Activated T-helper 1 cell treated with anti-CD3 and anti-CD28 coated beads, Interleukin-2, amount 50 U/mL, for 16 hours (primary cell): ENCODE measurements at regions not wholly inside any gene's neighbourhood (a gene's known extent, or its start where the extent isn't known, plus 50 kb on each side); places are given as distances from the start of the nearest gene placed in this dataset.

Source experiments
- DNase-seq, 2 donors: peaks; one replicate each; pipeline ENCODE4 v3.0.0-alpha.2; 2020; ENCODE audit warnings: low read depth in 1 of 2, low spot score in 1 of 2

DNA sequence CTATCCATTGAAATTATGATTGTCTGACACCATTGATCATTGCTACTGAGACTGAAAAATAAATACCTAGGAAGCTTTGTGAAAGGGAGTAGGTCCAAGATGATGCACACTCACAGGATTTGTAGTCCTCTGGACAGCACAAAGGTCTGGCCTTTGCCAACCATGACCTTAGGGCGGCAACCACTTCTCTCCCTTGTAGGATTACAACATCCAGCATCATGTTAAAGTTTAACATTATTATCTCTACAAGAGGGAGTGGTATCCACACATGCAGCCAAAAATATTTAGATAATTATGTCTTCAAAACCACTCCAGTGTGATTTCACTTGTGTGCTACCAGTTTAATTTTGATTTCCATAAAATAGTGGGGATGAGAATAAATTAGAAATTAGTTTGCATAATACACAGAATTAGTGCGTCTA is 51.1 kb upstream of the NHSL1 start:
- DNase-seq = no peak

DNA sequence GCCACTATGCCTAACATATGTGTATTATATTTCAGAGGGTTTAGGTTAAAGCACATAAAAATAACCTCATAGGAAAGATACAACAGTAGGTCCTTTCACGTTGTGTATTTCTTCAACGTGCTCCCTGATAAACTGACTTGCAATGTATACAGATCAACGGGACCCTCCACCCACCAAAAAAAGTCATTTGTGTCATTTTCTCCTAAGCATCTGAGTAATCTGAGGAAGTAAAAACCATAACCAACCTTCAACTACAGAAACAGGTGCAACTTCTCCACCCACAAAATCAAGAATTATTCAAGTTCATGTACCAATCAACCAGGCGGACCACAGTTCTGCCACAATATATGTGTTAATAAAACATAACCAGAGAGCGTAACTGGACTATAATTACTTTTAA is 54.9 kb upstream of the NHSL1 start:
- no peak for DNase-seq

DNA sequence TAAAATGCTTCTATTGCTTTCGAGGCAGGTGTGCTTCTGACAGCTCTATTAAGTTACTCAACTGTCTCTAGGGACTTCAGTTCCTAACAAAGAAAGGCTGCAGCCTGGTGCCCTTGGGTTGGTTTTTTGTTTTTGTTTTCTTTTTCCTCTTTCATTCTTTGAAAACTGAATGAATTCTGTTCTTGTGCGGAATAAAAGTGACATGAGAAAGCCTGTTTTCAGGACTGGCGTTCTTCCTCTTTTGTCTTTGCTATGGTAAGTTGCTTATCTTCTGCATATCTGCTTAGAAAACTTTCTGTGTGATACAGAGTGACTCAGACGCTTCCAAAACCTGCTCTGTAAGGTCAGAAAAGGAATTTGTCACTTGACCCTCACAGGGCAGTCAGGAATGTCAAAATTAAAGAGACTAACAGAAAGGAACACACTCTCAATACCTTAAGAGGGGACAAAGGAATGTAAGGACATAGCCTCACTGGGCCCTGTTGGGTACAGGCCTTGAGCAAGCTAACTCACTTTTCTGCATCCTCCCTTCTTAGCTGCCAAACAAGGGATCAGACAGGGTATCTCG is 56.2 kb upstream of the NHSL1 start:
- DNase-seq = no peak

DNA sequence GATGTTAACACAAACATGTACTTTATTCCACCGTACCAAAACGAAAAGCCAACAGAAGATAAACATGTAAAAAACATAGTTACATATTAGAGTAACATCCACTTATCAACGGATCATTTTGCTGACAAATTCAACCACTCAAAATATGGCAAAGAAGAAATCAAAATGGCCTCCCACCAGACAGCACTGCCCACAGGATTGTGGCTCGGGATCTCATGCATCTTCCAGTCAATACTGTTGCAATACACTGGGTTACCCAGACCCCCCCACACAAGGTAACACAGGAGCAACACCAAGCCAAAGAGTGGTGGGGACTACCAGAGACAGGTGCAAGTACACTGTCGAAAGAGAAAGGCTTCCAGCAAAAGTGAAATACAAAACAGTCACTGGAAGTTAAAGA is 57.9 kb upstream of the NHSL1 start:
- DNase-seq = no peak

DNA sequence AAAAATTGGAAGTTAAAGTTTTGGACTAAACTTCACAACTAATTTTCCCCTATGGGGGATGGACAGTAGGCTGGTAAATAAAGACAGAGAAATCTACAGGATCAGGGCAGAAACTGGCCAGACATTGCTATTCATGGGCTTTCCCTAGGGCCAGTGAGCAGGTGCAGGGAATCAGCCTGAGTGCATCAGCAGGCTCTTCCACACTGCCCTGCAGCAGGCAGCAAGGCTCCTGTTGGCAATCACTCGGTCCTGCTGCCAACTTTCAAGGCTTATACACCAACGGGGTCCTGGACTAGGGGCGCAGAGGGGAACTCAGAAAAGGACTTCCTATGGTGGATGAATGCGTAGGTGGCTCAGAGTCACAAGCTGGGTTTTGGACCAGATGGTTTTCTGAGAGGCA is 59.8 kb upstream of the NHSL1 start:
- DNase-seq = no peak

DNA sequence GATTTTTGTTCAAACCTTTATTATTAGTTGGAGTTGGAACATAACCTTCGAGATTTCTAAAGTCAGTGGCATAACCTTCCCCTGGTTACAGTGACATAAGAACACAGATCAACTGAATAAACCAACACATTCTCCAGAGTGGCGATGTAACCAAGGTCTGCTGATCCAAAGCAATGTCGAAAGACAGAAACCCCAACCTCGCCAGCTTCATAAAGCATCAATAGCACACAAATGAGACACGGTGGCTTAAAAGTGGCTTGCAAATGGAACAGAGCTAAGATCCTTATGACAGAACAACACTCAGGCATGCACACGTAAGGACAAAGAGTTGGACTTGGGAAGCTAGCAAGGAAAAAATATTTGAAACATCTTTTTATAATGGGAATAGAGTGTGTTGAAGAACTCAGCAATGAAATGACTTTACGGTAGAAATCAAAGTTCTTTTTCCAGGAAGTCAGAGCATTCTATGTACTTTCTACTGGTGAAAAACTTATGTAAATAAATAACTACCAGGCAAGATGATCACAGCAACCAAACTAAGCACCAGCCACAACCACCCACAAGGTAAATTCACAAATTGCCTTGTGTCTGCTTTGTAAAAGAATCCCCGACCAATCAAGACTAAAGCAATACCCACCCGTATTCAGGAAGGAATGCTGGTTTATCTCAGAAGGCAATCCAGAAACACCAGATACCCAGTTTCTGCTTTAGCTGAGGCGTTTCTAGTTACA is 61.0 kb upstream of the NHSL1 start:
- no peak for DNase-seq

DNA sequence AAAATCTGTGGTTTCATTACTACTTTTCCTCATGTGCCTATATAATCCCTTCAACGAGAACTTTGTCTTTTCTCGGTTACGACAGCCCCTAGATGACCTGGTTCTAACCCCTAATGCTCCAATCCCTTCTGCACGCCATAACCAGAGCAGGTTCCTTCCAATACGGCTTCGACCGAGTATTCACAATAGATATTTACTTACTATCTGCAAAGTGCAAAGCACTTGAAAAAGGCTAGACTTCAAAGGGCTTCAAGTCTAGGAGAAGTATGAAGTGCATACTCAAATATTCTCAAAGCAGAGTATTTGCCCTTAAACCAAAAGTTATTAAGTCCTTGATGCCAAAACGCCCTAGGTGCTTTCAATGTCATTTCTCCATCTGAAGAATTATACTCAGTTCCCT is 63.4 kb upstream of the NHSL1 start:
- no peak for DNase-seq

DNA sequence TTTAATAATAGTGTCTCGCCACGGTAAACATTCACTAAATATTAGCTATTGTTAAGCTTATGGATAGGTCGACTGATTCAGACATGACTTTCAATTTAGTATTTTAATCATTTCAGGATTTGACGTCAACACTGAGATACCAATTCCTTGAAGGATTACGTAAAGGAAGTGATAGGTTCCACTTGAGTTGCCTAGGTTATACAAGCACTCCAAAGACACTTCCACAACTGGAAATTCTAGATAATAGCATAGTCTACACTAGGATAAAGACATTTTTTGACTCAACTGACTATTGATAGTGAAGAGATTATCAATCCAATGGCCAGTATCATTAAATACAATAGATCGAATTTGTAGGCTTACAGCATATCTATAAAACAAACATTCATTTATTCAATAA is 63.9 kb upstream of the NHSL1 start:
- no peak for DNase-seq

DNA sequence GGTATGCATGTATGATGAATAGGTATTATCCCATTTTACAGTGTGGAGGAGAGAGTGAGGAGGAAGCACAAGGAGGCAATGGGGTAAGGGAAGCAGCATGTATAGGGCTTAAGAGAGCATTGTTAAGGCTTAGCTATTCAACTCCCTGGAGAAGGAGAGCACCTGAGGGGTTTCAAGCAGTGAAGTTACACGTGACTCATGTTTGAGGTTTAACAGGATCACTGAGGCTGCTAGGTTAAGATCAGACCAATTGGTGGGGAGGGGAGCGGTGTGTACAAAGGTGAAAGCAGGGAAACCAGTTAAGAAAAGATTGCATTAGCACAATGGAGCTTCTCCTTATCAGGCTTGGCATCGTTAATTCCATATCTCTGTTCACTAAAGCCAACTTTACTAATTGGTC is 64.4 kb upstream of the NHSL1 start:
- no peak for DNase-seq

DNA sequence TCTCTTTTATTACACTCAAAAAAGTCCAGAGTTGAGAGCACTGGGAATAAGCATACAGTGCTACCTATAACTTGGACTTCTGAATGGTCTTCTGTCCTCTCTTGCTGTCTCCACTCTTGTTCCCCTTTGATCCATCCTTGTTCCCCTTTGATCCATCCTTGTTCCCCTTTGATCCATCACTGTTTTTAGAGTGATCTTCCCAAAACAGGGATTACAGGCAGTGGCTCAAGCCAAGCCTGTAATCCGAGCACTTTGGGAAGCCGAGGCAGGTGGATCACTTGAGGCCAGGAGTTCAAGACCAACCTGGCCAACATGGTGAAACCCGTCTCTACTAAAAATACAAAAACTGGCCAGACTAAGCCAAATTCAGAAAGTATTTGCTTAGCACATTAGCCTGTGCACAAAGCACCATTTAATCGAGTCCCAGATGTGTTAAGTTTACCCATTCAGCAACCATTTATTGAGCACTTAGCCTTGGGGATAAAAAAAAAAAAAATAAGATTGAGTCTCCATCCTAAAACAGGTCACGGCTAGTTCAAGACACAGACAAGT is 65.0 kb upstream of the NHSL1 start:
- DNase-seq = no peak

DNA sequence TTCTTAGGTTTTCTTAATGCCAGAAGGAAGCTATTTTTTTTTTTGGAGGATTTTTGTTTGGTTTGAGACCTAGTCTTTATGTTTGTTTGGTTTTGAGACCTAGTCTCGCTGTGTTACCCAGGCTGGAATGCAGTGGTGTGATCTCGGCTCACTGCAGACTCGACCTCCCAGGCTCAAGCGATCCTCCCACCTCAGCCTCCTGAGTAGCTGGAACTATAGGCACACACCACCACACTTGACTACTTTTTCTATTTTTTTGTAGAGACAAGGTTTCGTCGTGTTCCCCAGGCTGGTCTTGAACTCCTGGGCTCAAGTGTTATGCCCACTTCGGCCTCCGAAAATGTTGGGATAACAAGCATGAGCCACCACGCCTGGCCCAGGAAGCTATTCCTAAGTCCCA is 67.8 kb upstream of the NHSL1 start:
- DNase-seq = no peak

DNA sequence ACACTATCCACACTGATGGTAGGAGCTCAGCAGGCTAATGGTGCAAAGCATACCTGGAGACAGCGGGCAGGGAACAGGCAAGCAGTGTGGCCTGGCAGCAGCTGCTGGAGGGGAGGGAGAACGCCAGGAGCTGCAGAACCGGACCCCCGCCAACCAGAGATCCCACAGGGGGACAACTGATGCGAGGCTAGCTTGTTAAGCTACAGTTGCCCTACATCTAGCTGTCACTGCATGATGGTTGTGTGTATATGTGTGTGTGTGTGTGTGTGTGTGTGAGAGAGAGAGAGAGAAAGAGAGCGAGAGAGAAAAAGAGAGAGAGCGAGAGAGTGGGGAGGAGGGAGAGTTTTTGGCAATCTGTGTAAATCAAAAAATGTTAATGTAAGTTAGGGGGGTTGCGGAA is 69.7 kb upstream of the NHSL1 start:
- no peak for DNase-seq

DNA sequence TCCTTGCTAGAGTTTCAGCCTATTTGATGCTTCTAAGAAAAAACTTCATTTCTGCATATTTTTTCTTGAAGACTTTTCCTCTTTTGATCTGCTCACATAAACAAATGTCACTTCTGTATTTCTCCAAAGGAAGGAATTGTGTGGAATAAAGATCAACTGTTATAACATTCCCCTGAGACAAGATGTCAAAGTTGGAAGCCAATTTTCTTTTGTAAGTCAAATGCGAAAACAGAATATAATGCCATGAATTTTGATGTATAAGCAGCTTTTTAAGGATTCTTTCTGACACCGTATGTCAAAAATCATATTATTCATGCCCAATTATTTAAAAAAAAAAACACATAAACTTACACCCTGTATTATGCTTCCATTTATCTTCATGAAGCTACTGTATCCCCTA is 70.3 kb upstream of the NHSL1 start:
- DNase-seq = no peak

DNA sequence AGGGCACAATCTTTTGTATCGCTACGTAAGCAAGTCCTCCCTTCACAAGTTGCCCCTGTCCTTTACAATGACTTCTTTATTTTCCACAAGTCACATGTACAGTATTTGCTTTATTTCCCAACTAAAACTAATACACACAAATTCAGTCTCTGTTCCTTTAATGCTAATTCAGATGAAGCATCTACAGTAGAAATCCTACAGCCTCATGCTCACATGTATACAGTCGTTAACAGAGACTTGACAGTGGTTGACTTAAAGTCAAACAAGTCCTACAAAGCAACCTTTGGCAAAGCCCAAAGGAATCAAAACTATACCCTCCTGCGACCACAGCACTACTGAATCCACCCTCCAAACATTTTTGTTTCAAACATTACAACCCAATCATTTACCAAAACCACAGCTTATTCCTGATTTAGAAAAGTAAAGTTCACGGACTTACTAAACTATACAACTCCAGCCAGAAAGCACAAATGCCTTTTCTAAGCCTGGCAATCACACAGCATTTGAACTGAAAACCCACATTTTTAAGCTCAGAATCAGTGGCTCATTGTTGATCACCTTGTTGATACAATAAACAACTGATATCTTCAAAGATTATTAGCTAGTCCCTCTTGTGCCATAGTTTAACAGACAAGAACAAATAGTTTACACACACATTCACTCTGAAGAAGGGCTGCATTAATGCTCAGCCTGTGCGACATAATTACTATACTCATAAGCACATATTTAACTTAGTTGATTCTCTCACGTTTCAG is 70.9 kb upstream of the NHSL1 start:
- DNase-seq = no peak

DNA sequence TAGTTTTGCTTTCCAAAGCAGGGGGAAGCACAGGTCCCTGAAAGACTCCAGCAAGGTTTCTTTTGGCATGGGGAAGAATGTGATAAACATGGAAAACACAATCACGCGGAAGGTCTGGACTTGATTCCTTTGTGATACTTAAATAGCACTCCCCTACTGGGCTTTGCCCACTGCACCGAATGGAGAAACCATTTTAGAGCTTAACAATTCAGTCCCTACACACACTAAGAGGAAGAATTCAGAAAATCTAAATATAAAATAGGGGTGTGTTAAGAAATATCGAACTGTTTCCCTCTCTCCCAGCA is 71.4 kb upstream of the NHSL1 start:
- no peak for DNase-seq

DNA sequence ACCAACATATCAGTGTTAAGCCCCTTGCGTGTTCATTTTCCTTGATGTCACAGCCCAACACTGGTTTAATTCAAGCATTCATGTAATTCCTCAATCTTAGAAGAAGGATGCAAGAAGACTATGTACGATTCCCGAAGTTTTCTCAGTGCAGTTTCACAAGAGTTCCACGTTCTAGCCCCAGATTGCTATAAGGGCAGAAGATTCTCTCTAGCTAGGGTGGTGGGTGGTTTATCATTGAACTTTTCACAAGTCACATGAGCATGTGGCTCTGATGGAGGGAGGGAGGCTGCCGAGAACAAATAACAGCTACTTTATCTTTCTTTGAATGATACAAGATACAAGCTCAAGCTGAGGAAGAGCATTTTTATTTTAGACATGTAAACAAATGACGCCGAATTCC is 71.9 kb upstream of the NHSL1 start:
- no peak for DNase-seq

DNA sequence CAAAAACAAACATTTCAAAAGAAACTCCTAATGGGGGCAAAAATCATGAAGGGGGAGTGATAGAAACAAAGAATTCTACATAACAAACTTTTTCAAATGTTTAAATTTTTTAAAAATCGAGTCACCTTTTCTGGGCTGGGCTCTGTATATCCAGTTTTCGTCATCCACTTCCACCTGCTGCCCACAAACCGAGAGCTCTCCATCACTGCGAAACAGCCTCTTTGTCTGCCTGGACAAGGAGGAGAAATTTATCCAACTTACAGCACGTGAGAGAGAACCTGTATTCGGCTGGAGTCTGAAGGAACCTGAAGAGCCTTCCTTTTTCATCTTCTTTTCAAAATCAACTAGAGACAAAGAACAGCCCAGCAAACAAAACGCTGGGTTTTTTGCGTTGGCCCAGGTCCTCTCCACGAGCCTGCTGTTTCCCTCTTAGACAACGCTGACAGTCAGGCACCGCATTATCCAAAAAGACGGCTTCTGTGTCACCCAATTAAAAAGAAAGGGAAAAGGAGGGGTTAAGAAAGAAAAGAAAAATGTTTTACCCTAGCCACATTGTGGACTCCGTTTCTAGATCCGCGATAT is 72.4 kb upstream of the NHSL1 start:
- no peak for DNase-seq

DNA sequence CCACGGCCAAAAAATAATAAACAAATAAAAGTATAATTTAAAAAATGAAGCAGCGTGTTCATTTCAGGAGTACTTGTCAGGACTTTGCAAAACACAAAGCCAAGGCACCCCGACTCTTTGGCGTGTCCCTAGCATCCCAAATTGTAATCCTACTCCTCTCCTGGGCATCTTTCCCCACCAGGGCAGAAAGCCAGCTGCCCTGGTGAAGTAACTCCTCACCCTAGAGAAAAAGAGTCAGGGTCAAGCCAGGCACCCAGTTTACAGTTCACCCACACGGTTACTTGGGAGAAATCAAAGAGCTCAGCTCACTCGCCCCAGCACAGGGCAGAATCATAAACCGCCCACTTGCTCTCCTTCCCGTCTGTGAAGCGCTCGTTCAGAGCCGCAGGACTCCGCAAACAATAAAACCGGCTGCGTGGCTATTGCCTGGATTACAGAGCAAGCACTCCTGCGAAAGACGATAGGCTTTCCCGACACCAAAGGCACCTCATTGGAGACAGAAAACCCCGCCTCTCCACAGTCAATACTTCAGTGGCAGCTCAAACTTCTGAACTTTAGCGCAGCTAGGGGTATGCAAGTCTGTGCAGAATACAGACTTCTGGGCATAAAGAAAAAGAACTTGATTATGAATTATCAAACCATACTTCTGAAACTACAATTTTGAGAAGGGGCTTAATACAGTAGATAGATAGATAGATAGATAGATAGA is 73.0 kb upstream of the NHSL1 start:
- no peak for DNase-seq

DNA sequence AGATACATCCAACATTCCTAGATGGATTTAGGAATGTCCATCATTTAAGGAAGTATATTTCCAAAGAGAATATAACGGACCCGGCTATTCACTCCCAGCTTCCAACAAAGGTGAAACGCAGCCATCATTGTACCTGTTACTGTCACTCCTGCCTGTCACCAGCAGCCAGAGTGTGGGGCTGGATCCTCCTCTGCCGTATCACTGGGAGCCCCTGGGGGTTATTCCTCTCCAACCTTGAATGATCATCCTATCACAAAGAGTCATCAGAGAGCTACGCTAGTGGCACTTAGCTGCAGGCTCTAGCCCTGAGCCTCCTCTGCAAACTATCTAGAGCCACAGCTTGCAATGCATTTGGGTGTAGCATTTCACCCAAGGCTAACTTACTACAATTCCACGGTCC is 73.6 kb upstream of the NHSL1 start:
- DNase-seq = no peak

DNA sequence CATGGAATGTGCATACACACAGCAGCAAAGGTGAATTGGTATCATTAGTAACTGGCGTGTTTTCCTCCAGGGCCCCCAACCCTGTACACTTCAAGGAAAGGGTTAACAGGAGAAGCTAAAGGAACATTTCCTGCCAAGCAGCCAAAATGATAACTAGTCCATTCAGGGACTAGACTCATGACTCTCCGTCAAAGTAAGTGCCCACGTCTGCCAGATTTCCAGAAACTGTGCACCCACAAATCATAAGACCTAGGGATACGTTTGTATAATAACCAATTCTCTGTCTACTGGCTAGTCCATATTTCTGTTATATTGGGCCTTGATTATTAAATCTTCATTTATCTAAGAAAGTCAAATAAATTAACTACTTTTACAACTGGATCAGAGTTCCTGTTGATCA is 76.0 kb upstream of the NHSL1 start:
- DNase-seq = no peak

DNA sequence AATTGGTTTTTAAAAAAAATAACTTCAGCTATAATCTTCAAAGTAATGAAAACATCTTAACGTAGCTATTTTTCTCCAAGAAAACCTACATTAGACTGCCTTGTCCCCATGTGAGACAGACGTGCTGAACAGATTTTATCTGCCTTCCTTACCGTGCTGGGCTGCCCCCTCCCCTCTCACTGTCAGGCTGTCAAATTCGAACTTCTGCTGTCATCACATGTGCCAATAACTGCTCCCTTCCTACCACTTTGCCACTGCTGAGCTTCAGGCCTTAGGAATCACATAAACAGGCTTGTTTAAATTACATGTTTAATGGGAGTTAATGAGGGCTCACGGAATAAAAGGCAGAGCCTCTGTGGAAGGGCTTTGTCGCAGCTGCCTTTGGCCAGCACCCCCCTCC is 77.0 kb upstream of the NHSL1 start:
- no peak for DNase-seq
